GM23248 (cell line): ENCODE measurements at regions not wholly inside any gene's neighbourhood (a gene's known extent, or its start where the extent isn't known, plus 50 kb on each side); places are given as distances from the start of the nearest gene placed in this dataset.

ENCODE experiments used
- EZH2 ChIP-seq: fragments of 200-600 bp; sonication (generic); IDR thresholded peaks from 2 replicates; pipeline ENCODE4 v1.6.1; 2018; ENCODE audit warnings: antibody characterized with exemption, mild to moderate bottlenecking; ENCODE audit not compliant: insufficient read depth, poor library complexity, severe bottlenecking
- EZH2phosphoT487 ChIP-seq: fragments of 200-600 bp; sonication (generic); IDR thresholded peaks from 2 replicates; pipeline ENCODE4 v1.6.1; 2018; ENCODE audit warnings: antibody characterized with exemption, moderate library complexity, mild to moderate bottlenecking, low read depth; ENCODE audit not compliant: insufficient read depth

GRCh38 chr4:81990898-81991297 is 382.9 kb downstream of the HNRNPD start:
- no peak for TF ChIP-seq EZH2
- no peak for TF ChIP-seq EZH2phosphoT487
